T-cell (primary cell): ENCODE measurements at regions not wholly inside any gene's neighbourhood (a gene's known extent, or its start where the extent isn't known, plus 50 kb on each side); places are given as distances from the start of the nearest gene placed in this dataset.

ENCODE experiments used
- ATAC-seq, 4 experiments: fragments of 200-7000 bp in 3 of 4; fragments of 150-1000 bp in 1 of 4; cut with Tn5 transposase; replicated peaks in 1 of 4; 1 replicate in 3 of 4; 2 replicates in 1 of 4; pipeline ENCODE4 v1.10.0; 2021; ENCODE audit warnings: moderate library complexity in 3 of 4, mild to moderate bottlenecking in 2 of 4, moderate number of reproducible peaks in 1 of 4
- CTCF ChIA-PET, 2 donors: fragments of 300-600 bp; sonication (Branson Sonifier 250); formaldehyde crosslinking; loops; one replicate each; lab custom pipeline; 2022; ENCODE audit warnings: antibody characterized with exemption in 2 of 2; lab: Charles Lee
- POLR2A ChIA-PET, 2 donors: fragments of 300-600 bp; sonication (Branson Sonifier 250); formaldehyde crosslinking; loops; one replicate each; lab custom pipeline; 2022; ENCODE audit warnings: antibody characterized with exemption in 2 of 2; lab: Charles Lee
- DNase-seq, 35 experiments: peaks; one replicate each; pipeline versions ENCODE4 v3.0.0 to v3.0.0-alpha.2; 2013 to 2023
- H3K27ac ChIP-seq: one replicate; pipeline ENCODE4 v1.5.1; 2013; ENCODE audit warnings: low read length
- H3K27me3 ChIP-seq, 2 experiments: replicated peaks in 1 of 2; 1 replicate in 1 of 2; 2 replicates in 1 of 2; pipeline versions ENCODE4 v1.6.1 to v1.7.0; 2013; ENCODE audit warnings: low read length in 1 of 2, mixed read lengths in 1 of 2; ENCODE audit not compliant: control insufficient read depth in 2 of 2, insufficient read depth in 2 of 2; ENCODE audit errors: extremely low read depth in 1 of 2
- H3K36me3 ChIP-seq, 2 donors: 1 replicate in 1 of 2; 2 replicates in 1 of 2; pipeline versions ENCODE4 v1.6.1 to v1.7.0; 2013; ENCODE audit warnings: low read length in 1 of 2; ENCODE audit not compliant: control insufficient read depth in 2 of 2, insufficient read depth in 1 of 2; ENCODE audit errors: extremely low read depth in 1 of 2
- H3K4me1 ChIP-seq, 2 experiments: 1 replicate in 1 of 2; 2 replicates in 1 of 2; pipeline versions ENCODE4 v1.6.1 to v1.7.0; 2013; ENCODE audit warnings: low read length in 2 of 2, mixed read lengths in 1 of 2; ENCODE audit not compliant: insufficient read depth in 2 of 2, control insufficient read depth in 1 of 2; ENCODE audit errors: extremely low read depth in 1 of 2
- H3K4me3 ChIP-seq, 2 donors: 1 replicate in 1 of 2; 2 replicates in 1 of 2; pipeline versions ENCODE4 v1.5.1 to v1.7.0; 2013; ENCODE audit warnings: mild to moderate bottlenecking in 2 of 2, low read length in 1 of 2, moderate library complexity in 1 of 2; ENCODE audit not compliant: control insufficient read depth in 1 of 2; ENCODE audit errors: extremely low read depth in 1 of 2
- H3K9me3 ChIP-seq: 2 replicates; pipeline ENCODE4 v1.7.0; 2013
- H3K27ac Mint-ChIP-seq, 2 donors: one replicate each; pipeline ENCODE4 v1.8.0; 2020 to 2021; ENCODE audit warnings: mild to moderate bottlenecking in 2 of 2, mixed read lengths in 2 of 2
- H3K27me3 Mint-ChIP-seq, 2 donors: one replicate each; pipeline ENCODE4 v1.8.0; 2021 to 2022; ENCODE audit warnings: mixed read lengths in 2 of 2
- H3K36me3 Mint-ChIP-seq: one replicate; pipeline ENCODE4 v1.8.0; 2021; ENCODE audit warnings: mixed read lengths
- H3K4me1 Mint-ChIP-seq, 3 donors: one replicate each; pipeline ENCODE4 v1.8.0; 2020 to 2022; ENCODE audit warnings: mixed read lengths in 3 of 3, mild to moderate bottlenecking in 1 of 3
- H3K4me3 Mint-ChIP-seq, 3 donors: one replicate each; pipeline ENCODE4 v1.8.0; 2020 to 2022; ENCODE audit warnings: mild to moderate bottlenecking in 3 of 3, mixed read lengths in 3 of 3, moderate library complexity in 3 of 3
- H3K9me3 Mint-ChIP-seq, 3 donors: one replicate each; pipeline ENCODE4 v1.8.0; 2020 to 2022; ENCODE audit warnings: mixed read lengths in 3 of 3
- whole genome bisulfite sequencing: methylation state at CpG from one replicate; pipeline ENCODE4 v1.1.5; 2013; ENCODE audit warnings: missing lambda C conversion rate; ENCODE audit not compliant: insufficient coverage; 5-methylcytosine and 5-hydroxymethylcytosine counted together

DNA sequence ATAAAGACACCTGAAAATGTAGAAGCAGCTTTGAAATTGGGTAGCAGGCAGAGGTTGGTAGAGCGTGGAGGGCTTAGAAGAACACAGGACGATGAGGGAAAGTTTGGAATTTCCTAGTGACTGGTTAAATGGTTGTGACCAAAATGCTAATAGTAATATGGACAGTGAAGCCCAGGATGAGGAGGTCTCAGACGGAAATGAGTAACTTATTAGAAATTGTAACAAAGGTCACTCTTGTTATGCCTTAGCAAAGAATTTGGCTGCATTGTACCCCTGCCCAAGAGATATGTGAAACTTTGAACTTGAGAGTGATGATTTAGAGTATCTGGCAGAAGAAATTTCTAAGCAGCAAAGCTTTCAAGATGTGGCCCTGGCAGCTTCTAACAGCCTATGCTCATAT lies 382.5 kb downstream of the KCNN2 start:
- POLR2A ChIA-PET, result no interaction called here
- no peaks in the 10 kb centered on the region for H3K27me3 Mint-ChIP-seq
- H3K9me3 Mint-ChIP-seq, result peaks cover 0 to 21% (median 3%) of the 10 kb centered on the region in 3 donors
- H3K27me3 ChIP-seq, result no peaks in the 10 kb centered on the region
- CTCF ChIA-PET, result interaction anchor here (0.6 kb wide), 2 partner anchors 154 to 868 kb away, joined by 3 to 6 read pairs; no protein-coding TSS in a partner anchor
- WGBS, result 76% methylated on average over 3 of the region's 3 CpGs
- no peaks in the 10 kb centered on the region for H3K9me3 ChIP-seq
- no peaks in the 10 kb centered on the region for H3K4me1 Mint-ChIP-seq
- ATAC-seq, result no peak
- no peak overlapping the region for H3K4me3 ChIP-seq
- H3K27ac Mint-ChIP-seq, result no peak overlapping the region
- H3K4me1 ChIP-seq, result no peaks in the 10 kb centered on the region
- H3K4me3 Mint-ChIP-seq, result no peak overlapping the region
- H3K36me3 Mint-ChIP-seq, result no peaks in the 10 kb centered on the region
- H3K27ac ChIP-seq, result no peak overlapping the region
- no peaks in the 10 kb centered on the region for H3K36me3 ChIP-seq
- no peak for DNase-seq

DNA sequence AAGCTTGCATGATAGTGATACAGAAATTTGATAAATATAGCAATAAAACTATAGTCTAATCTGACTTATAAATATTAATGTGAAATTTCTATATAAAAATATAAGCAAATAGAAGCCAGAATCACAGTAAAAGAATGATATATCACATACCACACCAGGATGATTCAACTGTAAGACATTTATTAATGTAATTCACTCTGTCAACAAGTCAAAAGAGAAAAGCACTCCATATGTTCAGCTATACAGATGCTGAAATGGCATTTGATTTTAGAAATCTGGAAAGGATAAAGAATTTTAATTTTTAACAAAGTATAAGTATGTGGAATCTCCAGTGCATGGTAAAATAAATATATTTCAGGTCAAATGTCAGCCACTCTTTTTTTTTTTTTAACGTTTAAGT lies 372.4 kb downstream of the KCNN2 start:
- Mint-ChIP-seq H3K36me3 (no peaks in the 10 kb centered on the region), H3K4me3 (no peak overlapping the region), H3K4me1 (no peaks in the 10 kb centered on the region), H3K27ac (no peak overlapping the region), H3K9me3 (peaks cover 6 to 16% (median 8%) of the 10 kb centered on the region in 3 donors), H3K27me3 (no peaks in the 10 kb centered on the region)
- DNase-seq (no peak), ATAC-seq (no peak)
- POLR2A ChIA-PET, result no interaction called here
- CTCF ChIA-PET, result no interaction called here
- Histone ChIP-seq H3K27ac (no peak overlapping the region), H3K27me3 (no peaks in the 10 kb centered on the region), H3K9me3 (no peaks in the 10 kb centered on the region), H3K4me3 (no peak overlapping the region), H3K36me3 (no peaks in the 10 kb centered on the region), H3K4me1 (no peaks in the 10 kb centered on the region)
- WGBS, result no CpG with 5 or more reads among the region's 1 CpG

DNA sequence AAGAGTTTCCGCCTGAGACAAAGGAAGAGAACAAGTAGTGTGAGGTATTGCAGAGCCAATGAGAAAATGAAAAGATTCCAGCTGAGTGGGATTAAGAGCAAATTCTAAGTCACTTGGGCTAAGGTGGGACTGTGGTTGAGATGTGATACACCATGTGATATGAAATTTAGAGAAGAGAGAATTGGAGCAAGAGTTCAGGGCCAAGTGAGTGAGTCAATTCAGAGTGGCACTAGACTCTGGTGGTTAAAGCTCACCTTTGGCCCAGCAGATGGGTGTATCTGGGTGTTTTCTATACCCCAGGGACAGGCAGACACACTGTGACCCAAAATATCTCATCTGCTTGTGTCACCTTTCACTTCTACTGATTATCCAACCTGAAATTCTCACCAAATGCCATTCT lies 368.1 kb downstream of the KCNN2 start:
- CTCF ChIA-PET, result no interaction called here
- POLR2A ChIA-PET, result no interaction called here
- WGBS, result 100% methylated on average over 1 of the region's 1 CpG
- Mint-ChIP-seq H3K4me3 (no peak overlapping the region), H3K36me3 (no peaks in the 10 kb centered on the region), H3K4me1 (no peaks in the 10 kb centered on the region), H3K27ac (no peak overlapping the region), H3K9me3 (peaks cover 3 to 16% (median 7%) of the 10 kb centered on the region in 3 donors), H3K27me3 (no peaks in the 10 kb centered on the region)
- ATAC-seq (no peak), DNase-seq (no peak)
- H3K27me3 ChIP-seq, result no peaks in the 10 kb centered on the region
- no peak overlapping the region for H3K4me3 ChIP-seq
- no peaks in the 10 kb centered on the region for H3K36me3 ChIP-seq
- H3K27ac ChIP-seq, result no peak overlapping the region
- no peaks in the 10 kb centered on the region for H3K9me3 ChIP-seq
- no peaks in the 10 kb centered on the region for H3K4me1 ChIP-seq

DNA sequence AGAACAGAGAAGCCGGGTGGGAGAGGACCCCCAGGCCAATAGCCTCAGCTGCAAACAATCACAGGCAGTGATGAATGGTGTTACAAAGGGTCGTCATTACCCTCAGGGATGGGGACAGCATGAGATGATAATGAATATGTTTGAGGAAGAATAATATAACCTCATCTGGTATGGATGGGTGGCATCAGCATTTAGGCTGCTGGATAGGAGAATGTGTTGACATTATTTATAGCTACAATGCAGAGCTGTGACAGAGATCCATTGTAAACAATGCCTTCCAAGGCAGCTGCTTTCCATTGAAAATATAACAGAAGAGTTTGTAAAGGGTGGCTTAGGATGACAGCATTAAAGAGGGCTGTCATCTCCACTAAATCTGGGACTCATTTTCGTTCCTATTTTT lies 365.5 kb downstream of the KCNN2 start:
- Mint-ChIP-seq H3K4me3 (no peak overlapping the region), H3K36me3 (no peaks in the 10 kb centered on the region), H3K27me3 (no peaks in the 10 kb centered on the region), H3K9me3 (peaks cover 3 to 20% (median 7%) of the 10 kb centered on the region in 3 donors), H3K27ac (no peak overlapping the region), H3K4me1 (no peaks in the 10 kb centered on the region)
- no CpG with 5 or more reads among the region's 3 CpGs for WGBS
- DNase-seq, result no peak
- Histone ChIP-seq H3K27ac (no peak overlapping the region), H3K36me3 (no peaks in the 10 kb centered on the region), H3K27me3 (no peaks in the 10 kb centered on the region), H3K4me1 (no peaks in the 10 kb centered on the region), H3K4me3 (no peak overlapping the region), H3K9me3 (no peaks in the 10 kb centered on the region)
- CTCF ChIA-PET, result no interaction called here
- POLR2A ChIA-PET, result no interaction called here
- no peak for ATAC-seq

DNA sequence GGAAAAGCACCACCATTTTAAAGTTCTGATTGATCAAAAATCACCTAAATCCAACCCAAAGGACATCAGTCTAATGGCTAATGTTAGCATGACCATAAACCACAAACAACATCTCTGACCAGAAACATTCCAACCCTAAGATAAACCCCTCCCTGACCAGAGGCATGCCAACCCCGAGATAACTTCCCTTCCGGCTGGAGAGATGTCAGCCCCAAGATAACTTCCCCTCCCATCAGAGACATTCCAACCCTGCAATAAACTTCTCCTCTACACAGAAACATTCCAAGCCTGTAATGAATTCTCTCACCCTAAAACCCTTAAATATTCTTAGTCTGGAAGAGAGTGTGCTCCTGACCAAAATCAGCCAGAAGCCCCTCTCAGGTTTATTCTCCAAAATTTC lies 364.3 kb downstream of the KCNN2 start:
- Histone ChIP-seq H3K4me1 (no peaks in the 10 kb centered on the region), H3K4me3 (no peak overlapping the region), H3K27ac (no peak overlapping the region), H3K27me3 (no peaks in the 10 kb centered on the region), H3K36me3 (no peaks in the 10 kb centered on the region), H3K9me3 (no peaks in the 10 kb centered on the region)
- no peaks in the 10 kb centered on the region for H3K36me3 Mint-ChIP-seq
- no peaks in the 10 kb centered on the region for H3K4me1 Mint-ChIP-seq
- WGBS, result 92% methylated on average over 2 of the region's 2 CpGs
- H3K4me3 Mint-ChIP-seq, result no peak overlapping the region
- ChIA-PET CTCF (no interaction called here), POLR2A (no interaction called here)
- no peak for DNase-seq
- no peak overlapping the region for H3K27ac Mint-ChIP-seq
- no peaks in the 10 kb centered on the region for H3K27me3 Mint-ChIP-seq
- H3K9me3 Mint-ChIP-seq, result peaks cover 3 to 19% (median 7%) of the 10 kb centered on the region in 3 donors
- no peak for ATAC-seq

GRCh38 chr5:114719268-114719667 lies 357.4 kb downstream of the KCNN2 start:
- Mint-ChIP-seq H3K27me3 (no peaks in the 10 kb centered on the region), H3K9me3 (peaks cover 3 to 22% (median 11%) of the 10 kb centered on the region in 3 donors), H3K27ac (no peak overlapping the region), H3K4me1 (no peaks in the 10 kb centered on the region), H3K4me3 (no peak overlapping the region), H3K36me3 (no peaks in the 10 kb centered on the region)
- no peak overlapping the region for H3K27ac ChIP-seq
- no peaks in the 10 kb centered on the region for H3K36me3 ChIP-seq
- POLR2A ChIA-PET, result no interaction called here
- H3K9me3 ChIP-seq, result peaks cover 2% of the 10 kb centered on the region
- H3K27me3 ChIP-seq, result no peaks in the 10 kb centered on the region
- no peaks in the 10 kb centered on the region for H3K4me1 ChIP-seq
- no peak overlapping the region for H3K4me3 ChIP-seq
- DNase-seq (no peak), ATAC-seq (no peak)
- CTCF ChIA-PET, result no interaction called here

GRCh38 chr5:114716955-114717354 lies 355.1 kb downstream of the KCNN2 start:
- H3K9me3 ChIP-seq, result peaks cover 2% of the 10 kb centered on the region
- no peaks in the 10 kb centered on the region for H3K27me3 ChIP-seq
- H3K4me3 ChIP-seq, result no peak overlapping the region
- Mint-ChIP-seq H3K36me3 (no peaks in the 10 kb centered on the region), H3K4me1 (no peaks in the 10 kb centered on the region), H3K9me3 (peaks cover 3 to 22% (median 8%) of the 10 kb centered on the region in 3 donors), H3K27me3 (no peaks in the 10 kb centered on the region), H3K4me3 (no peak overlapping the region), H3K27ac (no peak overlapping the region)
- POLR2A ChIA-PET, result no interaction called here
- CTCF ChIA-PET, result no interaction called here
- no peaks in the 10 kb centered on the region for H3K4me1 ChIP-seq
- ATAC-seq, result no peak
- no CpG with 5 or more reads among the region's 1 CpG for WGBS
- no peaks in the 10 kb centered on the region for H3K36me3 ChIP-seq
- DNase-seq, result no peak
- no peak overlapping the region for H3K27ac ChIP-seq
